ENCODE measurements at regions not wholly inside any gene's neighbourhood (a gene's known extent, or its start where the extent isn't known, plus 50 kb on each side); places are given as distances from the start of the nearest gene placed in this dataset.

GRCh38 chr21:38206646-38207045 is 50.1 kb upstream of the KCNJ15 start:
- no peak for DNase-seq

Measured in NCI-H524 (cell line).